Neural progenitor cell (in vitro differentiated cells): ENCODE measurements at regions not wholly inside any gene's neighbourhood (a gene's known extent, or its start where the extent isn't known, plus 50 kb on each side); places are given as distances from the start of the nearest gene placed in this dataset.

Experiments used
- DNase-seq: peaks from one replicate; pipeline ENCODE4 v3.0.0-alpha.2; 2016; ENCODE audit warnings: low spot score
- H2AFZ ChIP-seq: fragments of 200-600 bp; sonication (generic); replicated peaks from 2 replicates; pipeline ENCODE4 v1.6.1; 2016; ENCODE audit warnings: antibody characterized with exemption
- H3F3A ChIP-seq: fragments of 200-600 bp; sonication (generic); 2 replicates; pipeline ENCODE4 v1.6.1; 2016; ENCODE audit warnings: antibody characterized with exemption, low read depth
- H3K27ac ChIP-seq: fragments of 200-600 bp; sonication (generic); 2 replicates; pipeline ENCODE4 v1.5.1; 2016; ENCODE audit warnings: mild to moderate bottlenecking
- H3K27me3 ChIP-seq: fragments of 200-600 bp; sonication (generic); 2 replicates; pipeline ENCODE4 v1.6.1; 2016; ENCODE audit warnings: mild to moderate bottlenecking, moderate library complexity
- H3K36me3 ChIP-seq: fragments of 200-600 bp; sonication (generic); 2 replicates; pipeline ENCODE4 v1.5.1; 2016
- H3K4me1 ChIP-seq: fragments of 200-600 bp; sonication (generic); 2 replicates; pipeline ENCODE4 v1.6.1; 2016; ENCODE audit warnings: mixed run types
- H3K4me2 ChIP-seq: fragments of 200-600 bp; sonication (generic); 2 replicates; pipeline ENCODE4 v1.6.1; 2016
- H3K4me3 ChIP-seq: fragments of 200-600 bp; sonication (generic); 2 replicates; pipeline ENCODE4 v1.5.1; 2016
- H3K79me2 ChIP-seq: fragments of 200-600 bp; sonication (generic); 2 replicates; pipeline ENCODE4 v1.6.1; 2016; ENCODE audit warnings: low read depth
- H3K9ac ChIP-seq: fragments of 200-600 bp; sonication (generic); 2 replicates; pipeline ENCODE4 v1.6.1; 2016
- H3K9me3 ChIP-seq: fragments of 200-600 bp; sonication (generic); 2 replicates; pipeline ENCODE4 v1.5.1; 2016; ENCODE audit warnings: low read depth
- H4K20me1 ChIP-seq: fragments of 200-600 bp; sonication (generic); 2 replicates; pipeline ENCODE4 v1.6.1; 2016; ENCODE audit warnings: low read depth
- H3K27ac Mint-ChIP-seq: 3 replicates; pipeline ENCODE4 v1.8.0; 2021; ENCODE audit warnings: mixed read lengths
- H3K27me3 Mint-ChIP-seq: 2 replicates; pipeline ENCODE4 v1.8.0; 2022; ENCODE audit warnings: low read depth, mild to moderate bottlenecking, inconsistent platforms, moderate library complexity, mixed read lengths; ENCODE audit not compliant: insufficient read depth
- H3K36me3 Mint-ChIP-seq: 3 replicates; pipeline ENCODE4 v1.8.0; 2021; ENCODE audit warnings: mixed read lengths
- H3K4me1 Mint-ChIP-seq: 3 replicates; pipeline ENCODE4 v1.8.0; 2021; ENCODE audit warnings: mixed read lengths
- H3K4me3 Mint-ChIP-seq: 3 replicates; pipeline ENCODE4 v1.8.0; 2021; ENCODE audit warnings: mild to moderate bottlenecking, moderate library complexity, mixed read lengths
- H3K9me3 Mint-ChIP-seq: 3 replicates; pipeline ENCODE4 v1.8.0; 2020; ENCODE audit warnings: mixed read lengths
- EZH2 ChIP-seq: fragments of 200-600 bp; sonication (generic); IDR thresholded peaks from 2 replicates; pipeline ENCODE4 v1.6.1; 2017; ENCODE audit warnings: antibody characterized with exemption, mild to moderate bottlenecking, moderate library complexity
- EZH2phosphoT487 ChIP-seq: fragments of 200-600 bp; sonication (generic); IDR thresholded peaks from 2 replicates; pipeline ENCODE4 v1.6.1; 2017; ENCODE audit warnings: antibody characterized with exemption
- TF ChIP-seq, protein P1 (sequence below): fragments of 200-600 bp; sonication (generic); IDR thresholded peaks from 2 replicates; pipeline ENCODE4 v1.5.1; 2017; ENCODE audit warnings: antibody characterized with exemption, mild to moderate bottlenecking

GRCh38 chr20:6700563-6701329, 66.7 kb upstream of the BMP2 start:
- H3F3A ChIP-seq: no peaks in the 10 kb centered on the region
- H3K36me3 ChIP-seq: no peaks in the 10 kb centered on the region
- H4K20me1 ChIP-seq: no peaks in the 10 kb centered on the region
- DNase-seq: no peak
- H2AFZ ChIP-seq: no peak overlapping the region
- no peak overlapping the region for H3K27ac ChIP-seq
- no peak overlapping the region for H3K9ac ChIP-seq
- H3K4me2 ChIP-seq: no peak overlapping the region
- peaks cover 4% of the 10 kb centered on the region for H3K27me3 Mint-ChIP-seq
- H3K27ac Mint-ChIP-seq: no peak overlapping the region
- H3K79me2 ChIP-seq: no peaks in the 10 kb centered on the region
- no peaks in the 10 kb centered on the region for H3K27me3 ChIP-seq
- H3K36me3 Mint-ChIP-seq: no peaks in the 10 kb centered on the region
- no peak overlapping the region for H3K4me3 Mint-ChIP-seq
- TF ChIP-seq EZH2: no peak
- no peak for TF ChIP-seq EZH2phosphoT487
- TF ChIP-seq, protein P1, sequence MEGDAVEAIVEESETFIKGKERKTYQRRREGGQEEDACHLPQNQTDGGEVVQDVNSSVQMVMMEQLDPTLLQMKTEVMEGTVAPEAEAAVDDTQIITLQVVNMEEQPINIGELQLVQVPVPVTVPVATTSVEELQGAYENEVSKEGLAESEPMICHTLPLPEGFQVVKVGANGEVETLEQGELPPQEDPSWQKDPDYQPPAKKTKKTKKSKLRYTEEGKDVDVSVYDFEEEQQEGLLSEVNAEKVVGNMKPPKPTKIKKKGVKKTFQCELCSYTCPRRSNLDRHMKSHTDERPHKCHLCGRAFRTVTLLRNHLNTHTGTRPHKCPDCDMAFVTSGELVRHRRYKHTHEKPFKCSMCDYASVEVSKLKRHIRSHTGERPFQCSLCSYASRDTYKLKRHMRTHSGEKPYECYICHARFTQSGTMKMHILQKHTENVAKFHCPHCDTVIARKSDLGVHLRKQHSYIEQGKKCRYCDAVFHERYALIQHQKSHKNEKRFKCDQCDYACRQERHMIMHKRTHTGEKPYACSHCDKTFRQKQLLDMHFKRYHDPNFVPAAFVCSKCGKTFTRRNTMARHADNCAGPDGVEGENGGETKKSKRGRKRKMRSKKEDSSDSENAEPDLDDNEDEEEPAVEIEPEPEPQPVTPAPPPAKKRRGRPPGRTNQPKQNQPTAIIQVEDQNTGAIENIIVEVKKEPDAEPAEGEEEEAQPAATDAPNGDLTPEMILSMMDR: no peak
- H3K9me3 Mint-ChIP-seq: no peaks in the 10 kb centered on the region
- H3K4me1 ChIP-seq: peaks cover 3% of the 10 kb centered on the region
- no peaks in the 10 kb centered on the region for H3K9me3 ChIP-seq
- H3K4me3 ChIP-seq: no peak overlapping the region
- H3K4me1 Mint-ChIP-seq: peaks cover 6% of the 10 kb centered on the region

- H3K27me3 Mint-ChIP-seq: peaks cover 4% of the 10 kb centered on the region
- H3K4me1 Mint-ChIP-seq: peaks cover 6% of the 10 kb centered on the region
- DNase-seq: no peak
These were observed 67.4 kb upstream of the BMP2 start for GRCh38 chr20:6699921-6700562.

GRCh38 chr20:6698723-6699122, 68.8 kb upstream of the BMP2 start:
- H3K36me3 Mint-ChIP-seq: no peaks in the 10 kb centered on the region
- Histone ChIP-seq H3K36me3 (no peaks in the 10 kb centered on the region), H4K20me1 (no peaks in the 10 kb centered on the region), H3K79me2 (no peaks in the 10 kb centered on the region), H3K27me3 (no peaks in the 10 kb centered on the region), H3K9me3 (no peaks in the 10 kb centered on the region), H3K4me2 (no peak overlapping the region), H2AFZ (no peak overlapping the region), H3K9ac (no peak overlapping the region), H3K27ac (no peak overlapping the region), H3K4me1 (peaks cover 3% of the 10 kb centered on the region), H3K4me3 (no peak overlapping the region), H3F3A (no peaks in the 10 kb centered on the region)
- peaks cover 4% of the 10 kb centered on the region for H3K27me3 Mint-ChIP-seq
- H3K4me3 Mint-ChIP-seq: no peak overlapping the region
- no peak overlapping the region for H3K27ac Mint-ChIP-seq
- DNase-seq: no peak
- TF ChIP-seq EZH2: no peak
- TF ChIP-seq EZH2phosphoT487: no peak
- TF ChIP-seq, protein P1: no peak
- H3K4me1 Mint-ChIP-seq: peaks cover 6% of the 10 kb centered on the region
- no peaks in the 10 kb centered on the region for H3K9me3 Mint-ChIP-seq

More at GRCh38 chr20:6699921-6700562, 67.4 kb upstream of the BMP2 start:
- Histone ChIP-seq H3K27me3 (no peaks in the 10 kb centered on the region), H3K27ac (no peak overlapping the region), H3K79me2 (no peaks in the 10 kb centered on the region), H3K4me3 (no peak overlapping the region), H3K36me3 (no peaks in the 10 kb centered on the region), H4K20me1 (no peaks in the 10 kb centered on the region), H3K9ac (no peak overlapping the region), H3F3A (no peaks in the 10 kb centered on the region), H3K9me3 (no peaks in the 10 kb centered on the region), H2AFZ (no peak overlapping the region), H3K4me1 (peaks cover 3% of the 10 kb centered on the region), H3K4me2 (no peak overlapping the region)
- no peaks in the 10 kb centered on the region for H3K9me3 Mint-ChIP-seq
- TF ChIP-seq, protein P1: no peak
- TF ChIP-seq EZH2phosphoT487 (no peak), EZH2 (no peak)
- H3K4me3 Mint-ChIP-seq: no peak overlapping the region
- H3K27ac Mint-ChIP-seq: no peak overlapping the region
- H3K36me3 Mint-ChIP-seq: no peaks in the 10 kb centered on the region
